Activated CD4-positive, alpha-beta memory T cell treated with anti-CD3 and anti-CD28 coated beads, Interleukin-2, amount 10 ng/mL, durations not matched to agents 7 days and 5 days (primary cell): ENCODE measurements at regions not wholly inside any gene's neighbourhood (a gene's known extent, or its start where the extent isn't known, plus 50 kb on each side); places are given as distances from the start of the nearest gene placed in this dataset.
"Not testable (repeated sequence)": the region's sequence is repeated elsewhere in the genome, so short reads cannot be mapped to it uniquely, and the experiment has no call there.

Experiments
- CTCF ChIA-PET: fragments of 350-600 bp; sonication (Branson Sonifier 250); formaldehyde crosslinking; loops from one replicate; lab custom pipeline; 2021; ENCODE audit warnings: antibody characterized with exemption, inconsistent platforms; lab: Charles Lee
- POLR2A ChIA-PET: fragments of 350-600 bp; sonication (Branson Sonifier 250); formaldehyde crosslinking; loops from one replicate; lab custom pipeline; 2021; ENCODE audit warnings: antibody characterized with exemption; lab: Charles Lee
- DNase-seq: peaks from one replicate; pipeline ENCODE4 v3.0.0-alpha.2; 2020
- H3K27ac Mint-ChIP-seq: one replicate; pipeline ENCODE4 v1.8.0; 2021; ENCODE audit warnings: mild to moderate bottlenecking, mixed read lengths
- H3K27me3 Mint-ChIP-seq: one replicate; pipeline ENCODE4 v1.8.0; 2021; ENCODE audit warnings: mixed read lengths
- H3K36me3 Mint-ChIP-seq: one replicate; pipeline ENCODE4 v1.8.0; 2021; ENCODE audit warnings: low read depth, mixed read lengths
- H3K4me1 Mint-ChIP-seq: one replicate; pipeline ENCODE4 v1.8.0; 2021; ENCODE audit warnings: mixed read lengths
- H3K4me3 Mint-ChIP-seq: one replicate; pipeline ENCODE4 v1.8.0; 2021; ENCODE audit warnings: mild to moderate bottlenecking, mixed read lengths
- H3K9me3 Mint-ChIP-seq: one replicate; pipeline ENCODE4 v1.8.0; 2021; ENCODE audit warnings: mixed read lengths

DNA sequence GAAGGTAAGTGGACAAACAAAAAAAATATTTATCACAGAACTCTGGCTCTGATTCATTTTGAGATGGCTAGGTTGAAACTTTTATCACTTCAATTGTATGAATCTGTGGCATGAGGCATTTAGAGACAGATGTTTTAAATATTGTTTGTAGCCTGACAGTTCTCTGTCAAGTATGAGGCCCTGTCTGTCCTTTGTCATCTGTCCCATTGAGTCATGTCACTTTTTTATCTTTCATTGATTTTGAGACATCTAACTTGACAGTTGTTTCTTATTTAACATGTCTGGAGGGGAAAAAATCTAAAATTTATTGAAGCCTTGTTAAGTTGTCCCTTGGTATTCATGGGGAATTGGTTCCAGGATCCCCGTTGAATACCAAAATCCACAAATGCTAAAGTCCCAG is 829.5 kb downstream of the FSCB start:
- DNase-seq: no peak
- no peaks in the 10 kb centered on the region for H3K27me3 Mint-ChIP-seq
- H3K36me3 Mint-ChIP-seq: no peaks in the 10 kb centered on the region
- H3K9me3 Mint-ChIP-seq: peaks cover 5% of the 10 kb centered on the region
- H3K27ac Mint-ChIP-seq: no peak overlapping the region
- no peaks in the 10 kb centered on the region for H3K4me1 Mint-ChIP-seq
- CTCF ChIA-PET: no interaction called here
- H3K4me3 Mint-ChIP-seq: no peak overlapping the region
- POLR2A ChIA-PET: no interaction called here

DNA sequence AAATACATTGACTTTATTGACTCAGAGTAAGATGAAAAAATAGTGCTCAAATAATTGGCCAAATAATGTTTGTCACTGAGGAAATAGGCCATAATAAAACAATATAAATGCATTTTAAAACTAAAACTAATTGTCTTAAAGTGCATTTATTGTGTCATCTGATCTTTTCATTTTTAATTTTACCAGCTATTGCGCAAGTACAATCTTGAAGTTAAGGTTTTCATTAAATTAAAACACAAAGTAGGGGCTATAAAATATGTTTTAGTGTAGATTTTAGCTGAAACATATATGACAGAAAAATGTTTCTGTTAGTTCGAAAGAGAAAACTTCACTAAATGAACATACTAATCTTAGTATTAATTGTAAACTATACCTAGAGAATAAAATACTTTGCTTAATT is 832.8 kb downstream of the FSCB start:
- Mint-ChIP-seq H3K36me3 (no peaks in the 10 kb centered on the region), H3K27me3 (no peaks in the 10 kb centered on the region), H3K4me1 (no peaks in the 10 kb centered on the region), H3K27ac (no peak overlapping the region), H3K4me3 (no peak overlapping the region), H3K9me3 (peaks cover 9% of the 10 kb centered on the region)
- DNase-seq: no peak
- ChIA-PET POLR2A (no interaction called here), CTCF (no interaction called here)

DNA sequence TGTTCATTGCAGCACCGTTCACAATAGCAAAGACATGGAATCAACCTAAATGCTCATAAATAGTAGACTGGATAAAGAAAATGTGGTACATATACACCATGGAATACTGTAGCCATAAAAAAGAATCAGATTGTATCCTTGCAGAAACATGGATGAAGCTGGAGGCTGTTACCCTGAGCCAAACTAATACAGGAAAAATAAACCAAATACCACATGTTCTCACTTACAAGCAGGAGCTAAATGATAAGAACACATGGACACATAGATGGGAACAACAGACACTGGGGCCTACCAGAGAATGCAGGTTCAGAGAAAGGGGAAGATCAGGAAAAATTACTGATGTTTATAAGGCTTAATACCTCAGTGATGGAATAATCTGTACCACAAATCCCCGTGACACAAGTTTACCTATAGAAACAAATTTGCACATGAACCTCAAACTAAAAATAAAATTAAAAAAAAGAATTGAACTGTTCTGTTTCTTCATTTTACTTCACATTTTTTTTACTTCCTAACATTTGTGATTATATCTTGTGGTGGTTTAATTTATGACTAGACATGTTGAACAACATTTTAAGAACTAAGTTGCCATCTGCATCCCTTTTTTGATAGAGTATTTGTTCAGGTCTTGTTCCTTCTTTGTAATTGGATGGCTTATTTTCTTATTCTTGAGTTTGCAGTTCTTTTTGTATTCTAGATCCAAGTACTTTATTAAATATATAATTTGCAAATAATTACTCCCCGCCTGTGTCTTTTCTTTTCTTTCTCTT is 835.2 kb downstream of the FSCB start:
- ChIA-PET POLR2A (no interaction called here), CTCF (no interaction called here)
- Mint-ChIP-seq H3K9me3 (peaks cover 11% of the 10 kb centered on the region), H3K4me1 (no peaks in the 10 kb centered on the region), H3K4me3 (no peak overlapping the region), H3K27me3 (no peaks in the 10 kb centered on the region), H3K36me3 (no peaks in the 10 kb centered on the region), H3K27ac (no peak overlapping the region)
- no peak for DNase-seq

DNA sequence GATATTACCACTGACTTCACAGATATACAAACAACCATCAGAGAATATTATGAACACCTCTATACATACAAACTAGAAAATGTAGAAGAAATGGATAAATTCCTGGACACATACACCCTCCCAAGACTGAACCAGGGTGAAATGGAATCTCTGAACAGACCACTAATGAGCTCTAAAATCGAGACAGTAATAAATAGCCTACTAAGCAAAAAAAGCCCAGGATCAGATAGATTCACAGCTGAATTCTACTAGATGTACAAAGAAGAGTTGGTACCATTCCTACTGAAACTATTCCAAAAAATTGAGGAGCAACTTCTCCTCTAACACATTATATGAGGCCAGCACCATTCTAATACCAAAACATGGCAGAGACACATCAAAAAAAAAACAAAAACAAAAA is 837.7 kb downstream of the FSCB start:
- Mint-ChIP-seq H3K4me1 (no peaks in the 10 kb centered on the region), H3K36me3 (no peaks in the 10 kb centered on the region), H3K27me3 (no peaks in the 10 kb centered on the region), H3K9me3 (peaks cover 10% of the 10 kb centered on the region), H3K27ac (no peak overlapping the region), H3K4me3 (no peak overlapping the region)
- POLR2A ChIA-PET: no interaction called here
- CTCF ChIA-PET: no interaction called here
- no peak for DNase-seq

DNA sequence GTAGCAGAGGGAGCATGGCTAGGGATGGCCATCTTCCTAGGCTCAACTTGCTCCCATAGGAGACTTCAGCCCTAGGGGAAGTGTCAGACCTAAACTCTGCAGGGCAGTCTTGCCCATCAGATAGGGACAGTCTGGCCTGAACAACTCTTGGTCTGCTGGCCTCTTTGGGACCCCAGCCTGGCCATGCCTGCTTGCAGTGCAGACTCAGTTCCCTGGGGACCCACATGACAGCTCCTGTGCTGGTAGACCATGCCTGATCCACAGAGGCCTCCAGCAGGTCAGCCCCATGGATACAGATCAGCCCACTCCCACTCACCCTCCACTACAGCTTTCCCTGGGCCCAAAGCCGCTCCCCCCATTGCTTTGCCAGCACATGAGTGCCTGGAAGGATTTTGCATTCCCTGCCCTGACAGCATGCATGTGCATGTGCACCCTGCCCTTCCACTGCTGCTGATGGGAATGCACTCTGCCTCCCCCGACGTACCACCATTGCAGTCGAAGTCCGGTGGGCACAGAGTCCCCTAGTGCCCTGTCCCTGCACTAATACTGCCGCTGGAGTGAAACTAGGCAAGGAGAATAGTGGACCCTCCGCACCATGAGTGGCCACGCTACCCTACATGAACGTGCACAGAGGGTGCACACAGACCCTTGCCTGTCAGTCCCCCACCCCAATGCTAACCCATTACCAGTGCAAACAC is 841.4 kb downstream of the FSCB start:
- CTCF ChIA-PET: no interaction called here
- H3K4me3 Mint-ChIP-seq: no peak overlapping the region

DNA sequence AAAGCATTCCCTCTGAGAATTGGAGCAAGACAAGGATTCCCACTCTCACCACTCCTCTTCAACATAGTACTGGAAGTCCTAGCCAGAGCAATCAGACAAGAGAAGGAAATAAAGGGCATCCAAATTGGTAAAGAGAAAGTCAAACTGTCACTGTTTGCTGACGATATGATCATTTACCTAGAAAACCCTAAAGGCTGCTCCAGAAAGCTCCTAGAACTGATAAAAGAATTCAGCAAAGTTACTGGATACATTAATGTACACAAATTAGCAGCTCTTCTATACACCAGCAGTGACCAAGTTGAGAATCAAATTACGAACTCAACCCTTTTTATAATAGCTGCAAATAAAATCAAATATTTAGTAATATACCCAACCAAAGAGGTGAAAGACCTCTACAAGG is 851.9 kb downstream of the FSCB start:
- CTCF ChIA-PET, H3K27ac Mint-ChIP-seq, H3K4me1 Mint-ChIP-seq, DNase-seq, H3K27me3 Mint-ChIP-seq, H3K36me3 Mint-ChIP-seq, H3K4me3 Mint-ChIP-seq, POLR2A ChIA-PET: not testable (repeated sequence)
- H3K9me3 Mint-ChIP-seq: peaks cover 30% of the 10 kb centered on the region

More for the DNA sequence above, 841.4 kb downstream of the FSCB start:
- POLR2A ChIA-PET: no interaction called here
- H3K4me1 Mint-ChIP-seq: no peaks in the 10 kb centered on the region
- no peaks in the 10 kb centered on the region for H3K36me3 Mint-ChIP-seq
- no peak for DNase-seq
- peaks cover 8% of the 10 kb centered on the region for H3K9me3 Mint-ChIP-seq
- no peaks in the 10 kb centered on the region for H3K27me3 Mint-ChIP-seq
- H3K27ac Mint-ChIP-seq: no peak overlapping the region

DNA sequence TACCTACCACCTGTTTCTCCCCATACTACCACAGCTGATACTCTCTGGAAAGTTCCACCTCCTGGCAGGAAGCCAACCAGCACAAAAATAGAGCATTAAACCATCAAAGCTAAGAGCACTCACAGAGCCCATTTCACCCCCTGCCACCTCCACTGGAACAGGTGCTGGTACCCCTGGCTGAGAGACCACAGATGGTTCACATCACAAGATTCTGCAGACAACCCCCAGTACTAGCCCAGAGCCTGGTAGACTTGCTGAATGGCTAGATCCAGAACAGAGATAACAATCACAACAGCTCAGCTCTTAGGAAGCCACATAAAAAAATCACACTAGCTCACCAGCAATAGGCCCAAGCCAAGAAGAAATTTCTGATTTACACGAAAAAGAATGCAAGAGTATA is 855.2 kb downstream of the FSCB start:
- H3K27me3 Mint-ChIP-seq: no peaks in the 10 kb centered on the region
- H3K4me1 Mint-ChIP-seq: no peaks in the 10 kb centered on the region
- ChIA-PET CTCF (no interaction called here), POLR2A (no interaction called here)
- H3K36me3 Mint-ChIP-seq: no peaks in the 10 kb centered on the region
- no peak overlapping the region for H3K27ac Mint-ChIP-seq
- H3K9me3 Mint-ChIP-seq: peaks cover 34% of the 10 kb centered on the region
- no peak for DNase-seq
- H3K4me3 Mint-ChIP-seq: no peak overlapping the region

DNA sequence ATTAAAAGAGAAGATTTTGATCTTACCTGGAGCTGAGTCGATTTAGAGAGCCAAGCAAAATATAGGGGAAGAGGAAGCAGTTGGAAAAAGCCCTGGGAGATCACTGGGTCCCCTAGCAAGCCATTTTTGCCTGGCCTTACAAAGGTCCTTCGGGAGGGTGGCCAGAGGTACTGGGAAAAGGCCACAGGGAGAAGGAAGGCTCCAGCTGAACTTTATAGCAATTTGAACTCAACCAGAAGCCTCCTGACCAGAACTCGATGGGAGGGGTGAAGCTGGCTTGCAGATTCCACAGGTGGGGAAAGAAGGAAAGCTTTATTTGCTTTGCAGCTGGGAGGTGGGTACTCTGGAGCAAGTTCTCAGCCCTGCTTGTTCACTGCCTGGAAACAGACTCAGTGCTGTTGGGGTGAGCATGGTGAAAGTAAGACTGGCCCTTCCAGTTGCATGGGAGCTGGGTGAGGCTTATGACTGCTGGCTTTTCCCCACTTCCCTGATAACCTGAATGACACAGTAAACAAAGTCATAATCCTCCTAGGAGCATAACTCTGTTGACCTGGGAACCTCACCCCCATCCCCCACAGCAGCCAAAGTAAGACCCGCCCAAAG is 855.8 kb downstream of the FSCB start:
- no peaks in the 10 kb centered on the region for H3K4me1 Mint-ChIP-seq
- no peaks in the 10 kb centered on the region for H3K36me3 Mint-ChIP-seq
- DNase-seq: no peak
- peaks cover 29% of the 10 kb centered on the region for H3K9me3 Mint-ChIP-seq
- H3K27me3 Mint-ChIP-seq: no peaks in the 10 kb centered on the region
- ChIA-PET CTCF (no interaction called here), POLR2A (no interaction called here)
- H3K4me3 Mint-ChIP-seq: no peak overlapping the region
- H3K27ac Mint-ChIP-seq: no peak overlapping the region

DNA sequence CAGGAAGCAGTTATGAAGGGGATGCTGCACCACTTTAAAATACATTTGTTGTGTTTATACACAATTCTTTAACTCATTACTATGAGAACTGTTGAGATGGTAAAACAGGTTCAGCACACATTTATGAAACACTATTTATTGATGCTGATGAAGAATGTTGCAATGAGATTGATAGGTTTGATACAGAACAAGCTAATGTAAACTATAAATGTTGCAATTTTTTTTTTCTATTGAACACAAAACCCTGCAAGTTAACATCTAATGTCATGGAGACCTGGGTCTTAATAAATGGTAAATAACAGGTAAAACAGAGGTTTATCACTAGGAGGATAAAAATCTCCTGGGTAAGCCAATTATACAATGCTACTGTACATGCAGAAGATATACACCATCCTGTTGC is 857.6 kb downstream of the FSCB start:
- no peaks in the 10 kb centered on the region for H3K27me3 Mint-ChIP-seq
- no peaks in the 10 kb centered on the region for H3K36me3 Mint-ChIP-seq
- H3K4me3 Mint-ChIP-seq: no peak overlapping the region
- POLR2A ChIA-PET: no interaction called here
- DNase-seq: no peak
- H3K27ac Mint-ChIP-seq: no peak overlapping the region
- CTCF ChIA-PET: no interaction called here
- no peaks in the 10 kb centered on the region for H3K4me1 Mint-ChIP-seq
- peaks cover 27% of the 10 kb centered on the region for H3K9me3 Mint-ChIP-seq

DNA sequence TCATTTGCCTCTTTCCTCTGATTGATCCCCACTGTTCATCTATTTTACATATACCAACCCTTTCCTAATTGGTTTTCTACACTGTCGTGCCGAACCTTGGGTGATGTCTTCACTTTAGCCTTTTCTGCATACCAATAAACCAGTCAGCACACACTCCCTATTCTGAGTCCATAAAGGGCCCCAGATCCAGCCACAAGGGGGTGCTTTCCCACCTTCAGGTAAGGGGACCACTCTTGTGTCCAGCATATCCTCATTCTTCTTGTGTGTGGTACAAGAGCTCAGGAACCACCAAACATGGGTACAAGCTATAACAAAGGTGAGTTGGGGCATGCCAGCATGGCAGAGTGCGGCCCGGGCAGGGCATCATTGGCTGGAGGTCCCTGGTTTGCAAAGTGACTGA is 859.8 kb downstream of the FSCB start:
- Mint-ChIP-seq H3K4me1 (no peaks in the 10 kb centered on the region), H3K36me3 (no peaks in the 10 kb centered on the region), H3K27me3 (no peaks in the 10 kb centered on the region), H3K4me3 (no peak overlapping the region), H3K9me3 (peaks cover 21% of the 10 kb centered on the region), H3K27ac (no peak overlapping the region)
- no peak for DNase-seq
- ChIA-PET POLR2A (no interaction called here), CTCF (no interaction called here)

DNA sequence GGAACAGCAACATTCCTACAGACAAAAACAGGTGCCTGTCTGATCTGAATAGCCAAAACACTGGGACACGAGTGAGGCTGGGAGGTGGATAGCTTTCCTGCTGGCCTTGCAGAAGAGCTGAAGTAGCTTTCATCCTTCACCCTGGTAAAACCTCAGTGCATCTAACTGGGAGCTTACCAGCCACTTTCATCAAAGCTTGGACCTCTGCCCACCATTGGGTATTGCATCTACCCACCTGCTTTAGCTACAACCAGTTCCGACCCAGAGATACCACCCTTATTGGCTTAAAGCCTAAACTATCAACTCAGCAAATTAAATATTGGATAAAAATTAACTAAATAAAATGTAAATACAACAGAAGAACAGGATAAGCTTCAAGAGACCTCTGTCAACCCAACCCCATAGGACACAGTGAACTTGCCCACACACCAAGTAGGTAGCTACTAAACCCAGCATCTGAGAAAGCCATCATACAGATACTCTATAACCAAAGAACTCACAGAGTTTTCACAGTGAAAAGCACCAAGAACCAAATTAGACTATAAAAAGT is 866.3 kb downstream of the FSCB start:
- POLR2A ChIA-PET: no interaction called here
- peaks cover 6% of the 10 kb centered on the region for H3K9me3 Mint-ChIP-seq
- no peak overlapping the region for H3K4me3 Mint-ChIP-seq
- no peaks in the 10 kb centered on the region for H3K27me3 Mint-ChIP-seq
- H3K4me1 Mint-ChIP-seq: no peaks in the 10 kb centered on the region
- no peaks in the 10 kb centered on the region for H3K36me3 Mint-ChIP-seq
- CTCF ChIA-PET: no interaction called here
- H3K27ac Mint-ChIP-seq: no peak overlapping the region
- no peak for DNase-seq

DNA sequence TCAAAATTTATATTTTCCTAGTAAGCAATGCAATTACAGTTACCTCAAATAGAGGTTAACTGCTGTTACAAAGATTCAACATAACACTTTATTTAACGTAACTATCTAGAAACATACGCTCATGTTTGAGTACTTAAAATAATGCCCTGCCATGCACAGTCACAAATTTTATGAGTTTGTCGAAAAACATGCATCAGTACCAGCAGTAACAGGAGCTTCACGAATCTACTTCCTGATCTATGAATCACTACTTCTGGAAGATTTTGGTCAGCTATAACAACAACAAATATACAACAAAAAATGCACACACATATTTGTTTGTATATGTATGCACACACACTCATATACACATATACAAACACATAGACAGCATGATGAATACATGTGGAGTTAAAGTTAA is 881.8 kb downstream of the FSCB start:
- Mint-ChIP-seq H3K27ac (no peak overlapping the region), H3K27me3 (no peaks in the 10 kb centered on the region), H3K36me3 (no peaks in the 10 kb centered on the region), H3K4me3 (no peak overlapping the region), H3K9me3 (peaks cover 2% of the 10 kb centered on the region), H3K4me1 (no peaks in the 10 kb centered on the region)
- POLR2A ChIA-PET: no interaction called here
- no peak for DNase-seq
- CTCF ChIA-PET: no interaction called here

DNA sequence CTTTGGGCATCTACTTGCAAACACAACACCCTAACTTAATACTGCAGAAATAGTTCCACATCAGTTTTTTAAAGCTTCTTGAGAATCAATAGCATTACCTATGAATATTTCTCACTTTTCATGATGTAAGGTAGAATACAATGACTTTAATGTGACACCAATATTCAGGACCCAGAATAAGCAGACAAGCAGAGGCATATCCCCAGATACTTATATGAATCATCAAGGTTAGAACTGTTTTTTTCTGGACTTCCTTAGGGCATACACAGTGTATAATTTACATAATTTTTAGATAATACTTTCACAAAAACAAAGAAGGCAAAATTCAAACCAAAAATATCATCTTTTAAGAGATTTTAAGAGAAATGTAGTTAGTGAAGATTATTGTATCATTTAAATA is 885.8 kb downstream of the FSCB start:
- no peaks in the 10 kb centered on the region for H3K4me1 Mint-ChIP-seq
- H3K4me3 Mint-ChIP-seq: no peak overlapping the region
- H3K36me3 Mint-ChIP-seq: no peaks in the 10 kb centered on the region
- DNase-seq: no peak
- H3K27ac Mint-ChIP-seq: no peak overlapping the region
- POLR2A ChIA-PET: no interaction called here
- CTCF ChIA-PET: no interaction called here
- H3K27me3 Mint-ChIP-seq: no peaks in the 10 kb centered on the region
- H3K9me3 Mint-ChIP-seq: peaks cover 7% of the 10 kb centered on the region
